Rectal smooth muscle tissue (tissue), 1 donor: ENCODE measurements at regions not wholly inside any gene's neighbourhood (a gene's known extent, or its start where the extent isn't known, plus 50 kb on each side); places are given as distances from the start of the nearest gene placed in this dataset.

Experiments used
- H3K27ac ChIP-seq: one replicate; pipeline ENCODE4 v1.7.0; 2013; ENCODE audit warnings: low read depth, low read length, inconsistent platforms
- H3K27me3 ChIP-seq: one replicate; pipeline ENCODE4 v1.7.0; 2013; ENCODE audit warnings: low read length; ENCODE audit not compliant: control insufficient read depth, insufficient read depth
- H3K36me3 ChIP-seq: one replicate; pipeline ENCODE4 v1.7.0; 2013; ENCODE audit warnings: low read length; ENCODE audit not compliant: control insufficient read depth, insufficient read depth
- H3K4me1 ChIP-seq: one replicate; pipeline ENCODE4 v1.7.0; 2013; ENCODE audit warnings: low read length; ENCODE audit not compliant: control insufficient read depth, insufficient read depth
- H3K4me3 ChIP-seq: one replicate; pipeline ENCODE4 v1.7.0; 2013; ENCODE audit warnings: low read length
- H3K9ac ChIP-seq: one replicate; pipeline ENCODE4 v1.7.0; 2013; ENCODE audit warnings: low read length

- Histone ChIP-seq H3K36me3 (no peaks in the 10 kb centered on the region), H3K4me1 (no peaks in the 10 kb centered on the region), H3K9ac (no peak overlapping the region), H3K27ac (no peak overlapping the region), H3K4me3 (no peak overlapping the region), H3K27me3 (no peaks in the 10 kb centered on the region)
These were observed 56.2 kb downstream of the TAF11L14 start for GRCh38 chr5:17690473-17690872.

DNA sequence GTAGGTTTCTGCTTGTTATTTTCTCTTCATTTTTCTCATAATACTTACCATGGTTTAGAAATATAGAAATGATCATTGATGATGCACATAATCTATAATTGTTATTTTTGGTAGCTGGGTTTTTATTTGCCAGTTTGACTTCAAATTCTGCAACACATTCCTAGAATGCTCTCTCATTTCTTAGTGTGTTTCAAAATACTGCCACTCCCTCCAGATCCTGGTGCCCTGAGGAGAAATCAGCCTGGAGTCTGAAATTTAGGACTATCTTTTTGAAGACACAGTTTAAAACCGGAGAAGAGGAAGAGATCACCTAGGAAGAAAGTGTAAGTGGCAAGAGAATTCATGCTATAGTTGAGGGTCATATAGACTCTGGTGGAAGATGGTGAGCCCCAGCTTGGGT is 57.5 kb downstream of the TAF11L14 start:
- Histone ChIP-seq H3K36me3 (no peaks in the 10 kb centered on the region), H3K9ac (no peak overlapping the region), H3K4me3 (no peak overlapping the region), H3K27me3 (no peaks in the 10 kb centered on the region), H3K27ac (no peak overlapping the region), H3K4me1 (no peaks in the 10 kb centered on the region)

DNA sequence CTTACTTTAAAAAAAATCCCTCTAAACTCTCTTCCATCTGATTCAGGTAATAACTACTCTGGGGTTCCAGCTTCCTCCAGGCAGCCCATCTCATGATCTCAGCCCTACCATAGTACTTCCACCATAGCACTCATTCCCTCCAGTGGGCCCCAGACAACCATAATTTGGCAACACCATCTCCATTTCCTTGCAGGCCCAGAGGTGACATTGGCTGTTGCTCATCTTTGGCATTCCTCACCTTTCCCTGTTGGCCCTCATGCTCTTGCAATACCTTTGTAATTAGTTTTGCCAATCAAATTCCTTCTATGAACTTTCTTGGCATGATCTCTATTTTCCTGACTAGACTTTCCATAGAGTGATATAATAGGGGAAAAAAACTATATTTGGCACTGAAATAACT is 60.1 kb downstream of the TAF11L14 start:
- Histone ChIP-seq H3K9ac (no peak overlapping the region), H3K36me3 (no peaks in the 10 kb centered on the region), H3K27me3 (no peaks in the 10 kb centered on the region), H3K4me3 (no peak overlapping the region), H3K4me1 (no peaks in the 10 kb centered on the region), H3K27ac (no peak overlapping the region)

GRCh38 chr5:17694914-17695313 is 60.7 kb downstream of the TAF11L14 start:
- Histone ChIP-seq H3K27me3 (no peaks in the 10 kb centered on the region), H3K4me1 (no peaks in the 10 kb centered on the region), H3K9ac (no peak overlapping the region), H3K36me3 (no peaks in the 10 kb centered on the region), H3K4me3 (no peak overlapping the region), H3K27ac (no peak overlapping the region)

- Histone ChIP-seq H3K4me3 (no peak overlapping the region), H3K27ac (no peak overlapping the region), H3K9ac (no peak overlapping the region), H3K4me1 (no peaks in the 10 kb centered on the region), H3K36me3 (no peaks in the 10 kb centered on the region), H3K27me3 (no peaks in the 10 kb centered on the region)
These were observed 62.4 kb downstream of the TAF11L14 start for GRCh38 chr5:17696627-17697026.

- Histone ChIP-seq H3K27ac (no peak overlapping the region), H3K9ac (no peak overlapping the region), H3K36me3 (no peaks in the 10 kb centered on the region)
These were observed 63.4 kb downstream of the TAF11L14 start for GRCh38 chr5:17697671-17698070.

DNA sequence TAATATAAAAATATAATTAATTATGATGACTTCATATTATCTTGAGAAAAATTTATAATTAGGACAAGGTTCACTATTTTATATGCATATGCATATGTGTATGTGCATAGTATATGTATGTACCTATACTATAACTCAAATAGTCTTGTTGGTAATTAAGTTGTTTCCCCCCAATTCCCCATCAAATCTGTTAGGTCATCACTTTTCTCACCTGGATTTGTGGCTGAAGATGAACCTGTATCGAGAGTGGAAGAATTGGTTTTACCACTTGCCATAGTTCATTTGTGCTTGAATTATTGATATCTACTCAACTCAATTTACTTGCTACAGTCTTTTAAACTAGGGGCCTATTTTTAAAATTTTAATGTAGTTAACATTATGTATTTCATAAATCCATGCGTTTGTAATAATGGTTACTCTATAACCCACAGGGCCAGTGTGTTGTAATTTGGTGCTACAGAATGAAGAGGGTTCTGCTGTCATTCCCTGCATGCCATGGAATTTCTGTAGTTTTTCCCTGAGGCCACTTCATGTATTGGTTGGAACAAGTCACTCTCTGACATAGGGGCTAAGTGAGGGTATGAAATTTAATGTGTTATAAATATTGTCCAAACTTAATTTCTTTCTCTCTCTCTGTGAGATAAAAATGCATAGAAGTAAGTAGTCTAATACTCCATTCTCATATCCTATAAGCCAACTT is 74.9 kb downstream of the TAF11L14 start:
- Histone ChIP-seq H3K36me3 (no peaks in the 10 kb centered on the region), H3K4me1 (no peaks in the 10 kb centered on the region), H3K27ac (no peak overlapping the region), H3K4me3 (no peak overlapping the region), H3K9ac (no peak overlapping the region), H3K27me3 (no peaks in the 10 kb centered on the region)

More at GRCh38 chr5:17697671-17698070, 63.4 kb downstream of the TAF11L14 start:
- Histone ChIP-seq H3K4me1 (no peaks in the 10 kb centered on the region), H3K4me3 (no peak overlapping the region), H3K27me3 (no peaks in the 10 kb centered on the region)

- Histone ChIP-seq H3K27ac (no peak overlapping the region), H3K9ac (no peak overlapping the region), H3K27me3 (no peaks in the 10 kb centered on the region), H3K4me3 (no peak overlapping the region), H3K4me1 (no peaks in the 10 kb centered on the region), H3K36me3 (no peaks in the 10 kb centered on the region)
These were observed 79.0 kb downstream of the TAF11L14 start for GRCh38 chr5:17713301-17713700.

- Histone ChIP-seq H3K27ac (no peak overlapping the region), H3K27me3 (no peaks in the 10 kb centered on the region), H3K9ac (no peak overlapping the region), H3K36me3 (no peaks in the 10 kb centered on the region), H3K4me1 (no peaks in the 10 kb centered on the region), H3K4me3 (no peak overlapping the region)
These were observed 79.9 kb downstream of the TAF11L14 start for GRCh38 chr5:17714186-17714585.

GRCh38 chr5:17719592-17719991 is 85.3 kb downstream of the TAF11L14 start:
- Histone ChIP-seq H3K4me3 (no peak overlapping the region), H3K9ac (no peak overlapping the region), H3K36me3 (no peaks in the 10 kb centered on the region), H3K27ac (no peak overlapping the region), H3K27me3 (no peaks in the 10 kb centered on the region), H3K4me1 (no peaks in the 10 kb centered on the region)

GRCh38 chr5:17720071-17720470 is 85.8 kb downstream of the TAF11L14 start:
- no peak overlapping the region for H3K9ac ChIP-seq
- no peak overlapping the region for H3K27ac ChIP-seq
- H3K4me3 ChIP-seq = no peak overlapping the region
- no peaks in the 10 kb centered on the region for H3K36me3 ChIP-seq
- no peaks in the 10 kb centered on the region for H3K27me3 ChIP-seq
- H3K4me1 ChIP-seq = no peaks in the 10 kb centered on the region

DNA sequence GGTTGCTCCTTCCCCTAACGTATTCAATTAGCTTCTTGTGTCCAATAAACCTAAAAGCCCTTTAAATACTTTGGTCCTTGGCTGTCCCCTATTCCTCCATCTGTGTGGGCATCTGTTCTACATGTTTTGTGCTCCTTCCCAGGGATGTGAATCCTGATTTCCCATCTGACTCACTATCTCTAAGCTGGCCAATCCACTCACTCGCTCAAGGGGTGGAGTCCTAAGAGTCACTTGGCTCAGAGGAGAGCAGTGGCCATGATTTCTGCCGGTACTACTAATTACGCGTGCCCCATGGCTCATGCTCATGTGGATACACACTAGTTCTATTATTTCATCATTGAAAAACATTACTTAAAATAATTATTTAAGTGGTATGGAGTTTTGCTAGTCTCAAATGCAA is 89.6 kb downstream of the TAF11L14 start:
- Histone ChIP-seq H3K9ac (no peak overlapping the region), H3K4me3 (no peak overlapping the region), H3K4me1 (no peaks in the 10 kb centered on the region)

DNA sequence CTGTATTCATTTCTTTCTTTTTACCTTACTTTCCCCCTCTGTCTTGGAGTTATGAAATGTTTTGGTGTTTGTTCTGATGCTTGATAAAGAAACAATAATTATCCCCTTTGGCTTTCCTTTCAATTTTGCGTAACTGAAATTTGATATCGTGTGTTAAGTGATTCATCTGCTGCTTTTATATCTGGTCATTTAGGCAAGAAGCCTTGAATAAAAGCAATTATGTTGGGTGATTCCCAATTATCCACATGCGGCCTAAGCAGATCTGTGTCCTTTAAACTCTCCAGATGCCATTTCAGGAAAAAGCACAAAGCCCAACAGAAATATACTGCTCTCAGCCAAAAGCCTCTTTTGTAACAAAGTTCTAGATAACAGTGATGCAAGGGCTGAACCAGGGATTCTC is 92.8 kb downstream of the TAF11L14 start:
- Histone ChIP-seq H3K9ac (no peak overlapping the region), H3K36me3 (no peaks in the 10 kb centered on the region), H3K4me1 (no peaks in the 10 kb centered on the region), H3K27ac (no peak overlapping the region), H3K27me3 (no peaks in the 10 kb centered on the region), H3K4me3 (no peak overlapping the region)

More for the DNA sequence above, 89.6 kb downstream of the TAF11L14 start:
- no peaks in the 10 kb centered on the region for H3K27me3 ChIP-seq
- H3K27ac ChIP-seq = no peak overlapping the region
- no peaks in the 10 kb centered on the region for H3K36me3 ChIP-seq
